HepG2 (cell line): ENCODE measurements at regions not wholly inside any gene's neighbourhood (a gene's known extent, or its start where the extent isn't known, plus 50 kb on each side); places are given as distances from the start of the nearest gene placed in this dataset.

Experiments
- ARNT ChIP-seq: fragments of 450-650 bp; IDR thresholded peaks from 2 replicates; pipeline ENCODE4 v1.6.1; 2017
- DR1 ChIP-seq: sonication (generic); formaldehyde crosslinking; IDR thresholded peaks from 2 replicates; pipeline ENCODE4 v1.8.0; 2021; ENCODE audit warnings: mild to moderate bottlenecking, missing genetic modification reagents, inconsistent platforms
- HNRNPH1 ChIP-seq: fragments of 200-400 bp; formaldehyde crosslinking; optimal IDR thresholded peaks from 2 replicates; pipeline ENCODE3; 2017; ENCODE audit warnings: mild to moderate bottlenecking, low read depth, low read length
- IKZF1 ChIP-seq: fragments of 450-650 bp; IDR thresholded peaks from 2 replicates; pipeline ENCODE4 v1.7.1; 2016
- NAIF1 ChIP-seq: sonication (generic); formaldehyde crosslinking; IDR thresholded peaks from 2 replicates; pipeline ENCODE4 v1.5.0; 2020; ENCODE audit warnings: mild to moderate bottlenecking, missing genetic modification reagents, borderline replicate concordance
- NFIC ChIP-seq: IDR thresholded peaks from 2 replicates; pipeline ENCODE4 v1.6.1; 2012; ENCODE audit warnings: mild to moderate bottlenecking, low read length, inconsistent platforms
- SYNCRIP ChIP-seq: fragments of 200-400 bp; formaldehyde crosslinking; IDR thresholded peaks from 2 replicates; pipeline ENCODE4 v1.6.1; 2018; ENCODE audit warnings: mild to moderate bottlenecking, low read depth, low read length; ENCODE audit not compliant: insufficient read depth
- ZNF749 ChIP-seq: sonication (generic); formaldehyde crosslinking; IDR thresholded peaks from 2 replicates; pipeline ENCODE4 v1.8.0; 2022; ENCODE audit warnings: mild to moderate bottlenecking, missing genetic modification reagents, moderate library complexity, borderline replicate concordance
- ZNF781 ChIP-seq: sonication (generic); formaldehyde crosslinking; IDR thresholded peaks from 2 replicates; pipeline ENCODE4 v1.5.1; 2020; ENCODE audit warnings: borderline replicate concordance, mild to moderate bottlenecking, missing genetic modification reagents; ENCODE audit errors: not compliant biosample characterization
- ZSCAN29 ChIP-seq: sonication (generic); formaldehyde crosslinking; conservative IDR thresholded peaks from 2 replicates; pipeline ENCODE4 v1.4.0; 2020; ENCODE audit warnings: mild to moderate bottlenecking, missing genetic modification reagents
- TF ChIP-seq, protein P1 (sequence below): sonication (generic); formaldehyde crosslinking; conservative IDR thresholded peaks from 2 replicates; pipeline ENCODE4 v1.5.0; 2020; ENCODE audit warnings: missing genetic modification reagents
- TF ChIP-seq, protein P2 (sequence below): sonication (generic); formaldehyde crosslinking; IDR thresholded peaks from 2 replicates; pipeline ENCODE4 v1.4.0; 2020; ENCODE audit warnings: missing genetic modification reagents, borderline replicate concordance

DNA sequence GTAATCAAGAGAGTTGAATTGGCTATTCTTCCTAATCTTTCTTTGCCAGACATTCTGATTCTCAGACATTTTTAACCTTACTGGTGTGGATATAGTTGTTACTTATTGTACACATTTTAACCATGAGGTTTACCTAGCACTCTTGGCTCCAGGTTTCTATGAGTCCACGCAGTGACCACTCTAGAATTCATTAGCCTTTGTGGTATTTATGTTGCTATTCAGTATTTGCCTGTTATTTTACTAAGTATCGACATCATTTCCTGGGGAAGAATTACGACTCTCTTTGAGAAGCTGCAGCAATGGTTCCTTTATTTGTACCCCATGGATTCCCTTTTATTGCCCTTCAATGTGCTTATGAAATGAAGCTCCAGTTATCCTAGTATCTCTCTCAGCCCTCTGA, 120.7 kb downstream of the RDH14 start (continued):
- TF ChIP-seq, protein P1, sequence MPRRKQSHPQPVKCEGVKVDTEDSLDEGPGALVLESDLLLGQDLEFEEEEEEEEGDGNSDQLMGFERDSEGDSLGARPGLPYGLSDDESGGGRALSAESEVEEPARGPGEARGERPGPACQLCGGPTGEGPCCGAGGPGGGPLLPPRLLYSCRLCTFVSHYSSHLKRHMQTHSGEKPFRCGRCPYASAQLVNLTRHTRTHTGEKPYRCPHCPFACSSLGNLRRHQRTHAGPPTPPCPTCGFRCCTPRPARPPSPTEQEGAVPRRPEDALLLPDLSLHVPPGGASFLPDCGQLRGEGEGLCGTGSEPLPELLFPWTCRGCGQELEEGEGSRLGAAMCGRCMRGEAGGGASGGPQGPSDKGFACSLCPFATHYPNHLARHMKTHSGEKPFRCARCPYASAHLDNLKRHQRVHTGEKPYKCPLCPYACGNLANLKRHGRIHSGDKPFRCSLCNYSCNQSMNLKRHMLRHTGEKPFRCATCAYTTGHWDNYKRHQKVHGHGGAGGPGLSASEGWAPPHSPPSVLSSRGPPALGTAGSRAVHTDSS (CRISPR knock-in tag), result no peak
- no peak for TF ChIP-seq NAIF1
- TF ChIP-seq DR1 (CRISPR knock-in tag), result no peak
- TF ChIP-seq ZNF749 (CRISPR knock-in tag), result no peak
- TF ChIP-seq NFIC, result no peak
- TF ChIP-seq HNRNPH1, result no peak
- TF ChIP-seq ARNT, result no peak
- TF ChIP-seq ZSCAN29 (CRISPR knock-in tag), result no peak
- TF ChIP-seq SYNCRIP, result no peak
- no peak for TF ChIP-seq IKZF1
- TF ChIP-seq, protein P2, sequence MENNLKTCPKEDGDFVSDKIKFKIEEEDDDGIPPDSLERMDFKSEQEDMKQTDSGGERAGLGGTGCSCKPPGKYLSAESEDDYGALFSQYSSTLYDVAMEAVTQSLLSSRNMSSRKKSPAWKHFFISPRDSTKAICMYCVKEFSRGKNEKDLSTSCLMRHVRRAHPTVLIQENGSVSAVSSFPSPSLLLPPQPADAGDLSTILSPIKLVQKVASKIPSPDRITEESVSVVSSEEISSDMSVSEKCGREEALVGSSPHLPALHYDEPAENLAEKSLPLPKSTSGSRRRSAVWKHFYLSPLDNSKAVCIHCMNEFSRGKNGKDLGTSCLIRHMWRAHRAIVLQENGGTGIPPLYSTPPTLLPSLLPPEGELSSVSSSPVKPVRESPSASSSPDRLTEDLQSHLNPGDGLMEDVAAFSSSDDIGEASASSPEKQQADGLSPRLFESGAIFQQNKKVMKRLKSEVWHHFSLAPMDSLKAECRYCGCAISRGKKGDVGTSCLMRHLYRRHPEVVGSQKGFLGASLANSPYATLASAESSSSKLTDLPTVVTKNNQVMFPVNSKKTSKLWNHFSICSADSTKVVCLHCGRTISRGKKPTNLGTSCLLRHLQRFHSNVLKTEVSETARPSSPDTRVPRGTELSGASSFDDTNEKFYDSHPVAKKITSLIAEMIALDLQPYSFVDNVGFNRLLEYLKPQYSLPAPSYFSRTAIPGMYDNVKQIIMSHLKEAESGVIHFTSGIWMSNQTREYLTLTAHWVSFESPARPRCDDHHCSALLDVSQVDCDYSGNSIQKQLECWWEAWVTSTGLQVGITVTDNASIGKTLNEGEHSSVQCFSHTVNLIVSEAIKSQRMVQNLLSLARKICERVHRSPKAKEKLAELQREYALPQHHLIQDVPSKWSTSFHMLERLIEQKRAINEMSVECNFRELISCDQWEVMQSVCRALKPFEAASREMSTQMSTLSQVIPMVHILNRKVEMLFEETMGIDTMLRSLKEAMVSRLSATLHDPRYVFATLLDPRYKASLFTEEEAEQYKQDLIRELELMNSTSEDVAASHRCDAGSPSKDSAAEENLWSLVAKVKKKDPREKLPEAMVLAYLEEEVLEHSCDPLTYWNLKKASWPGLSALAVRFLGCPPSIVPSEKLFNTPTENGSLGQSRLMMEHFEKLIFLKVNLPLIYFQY, result no peak
- TF ChIP-seq ZNF781 (CRISPR knock-in tag), result no peak
